NCI-H524 (cell line): ENCODE measurements at regions not wholly inside any gene's neighbourhood (a gene's known extent, or its start where the extent isn't known, plus 50 kb on each side); places are given as distances from the start of the nearest gene placed in this dataset.
"Not testable (repeated sequence)": the region's sequence is repeated elsewhere in the genome, so short reads cannot be mapped to it uniquely, and the experiment has no call there.

ENCODE experiments used
- DNase-seq, 2 experiments: peaks; one replicate each; lab custom pipeline; 2025; lab: John Stamatoyannopoulos, UW

- no peak for DNase-seq
Measured at GRCh38 chr12:46519407-46519806, 146.8 kb upstream of the SLC38A2 start.

GRCh38 chr12:46518729-46519128 is 146.2 kb upstream of the SLC38A2 start:
- no peak for DNase-seq

- DNase-seq: no peak
Measured at GRCh38 chr12:46518169-46518568, 145.6 kb upstream of the SLC38A2 start.

- no peak for DNase-seq
Measured at GRCh38 chr12:46517579-46517962, 145.0 kb upstream of the SLC38A2 start.

GRCh38 chr12:46516933-46517578 is 144.5 kb upstream of the SLC38A2 start:
- no peak for DNase-seq

GRCh38 chr12:46516238-46516932 is 143.8 kb upstream of the SLC38A2 start:
- DNase-seq: no peak

- no peak for DNase-seq
Measured at GRCh38 chr12:46515829-46516228, 143.3 kb upstream of the SLC38A2 start.

- DNase-seq: no peak
Measured at GRCh38 chr12:46514886-46515285, 142.3 kb upstream of the SLC38A2 start.

- not testable (repeated sequence) for DNase-seq
Measured at GRCh38 chr12:46510257-46510656, 137.7 kb upstream of the SLC38A2 start.

GRCh38 chr12:46509135-46509534 is 136.6 kb upstream of the SLC38A2 start:
- DNase-seq: no peak

- no peak for DNase-seq
Measured at GRCh38 chr12:46508651-46509050, 136.1 kb upstream of the SLC38A2 start.

GRCh38 chr12:46507766-46508165 is 135.2 kb upstream of the SLC38A2 start:
- no peak for DNase-seq

- DNase-seq: no peak
Measured at GRCh38 chr12:46506961-46507360, 134.4 kb upstream of the SLC38A2 start.

- DNase-seq: no peak
Measured at GRCh38 chr12:46506198-46506597, 133.6 kb upstream of the SLC38A2 start.

- no peak for DNase-seq
Measured at GRCh38 chr12:46504494-46504893, 131.9 kb upstream of the SLC38A2 start.

GRCh38 chr12:46503637-46504175 is 131.1 kb upstream of the SLC38A2 start:
- DNase-seq: no peak

- DNase-seq: no peak
Measured at GRCh38 chr12:46500673-46501072, 128.1 kb upstream of the SLC38A2 start.

GRCh38 chr12:46499901-46500300 is 127.3 kb upstream of the SLC38A2 start:
- no peak for DNase-seq

GRCh38 chr12:46499226-46499625 is 126.7 kb upstream of the SLC38A2 start:
- DNase-seq: no peak

GRCh38 chr12:46497739-46498138 is 125.2 kb upstream of the SLC38A2 start:
- no peak for DNase-seq

GRCh38 chr12:46494424-46494823 is 121.9 kb upstream of the SLC38A2 start:
- DNase-seq: no peak

- DNase-seq: no peak
Measured at GRCh38 chr12:46493834-46494181, 121.2 kb upstream of the SLC38A2 start.

GRCh38 chr12:46493150-46493833 is 120.7 kb upstream of the SLC38A2 start:
- DNase-seq: no peak
